ENCODE measurements at regions not wholly inside any gene's neighbourhood (a gene's known extent, or its start where the extent isn't known, plus 50 kb on each side); places are given as distances from the start of the nearest gene placed in this dataset.

- Histone ChIP-seq H3K27ac (ENCODE audit: low read depth) (no peak overlapping the region), H3K27me3 (ENCODE audit: insufficient read depth) (no peaks in the 10 kb centered on the region), H3K4me3 (no peak overlapping the region), H4K20me1 (replicated peaks; ENCODE audit: insufficient read depth) (no peaks in the 10 kb centered on the region), H3K9me2 (ENCODE audit: insufficient read depth) (no peaks in the 10 kb centered on the region), H2AFZ (no peak overlapping the region), H3K36me3 (ENCODE audit: insufficient read depth) (no peaks in the 10 kb centered on the region), H3K4me1 (ENCODE audit: insufficient read depth) (peaks cover 19% of the 10 kb centered on the region), H3K4me2 (no peak overlapping the region), H3F3A (replicated peaks; ENCODE audit: low read depth) (no peaks in the 10 kb centered on the region), H3K79me2 (replicated peaks; ENCODE audit: insufficient read depth) (no peaks in the 10 kb centered on the region)
- Mint-ChIP-seq H3K27ac (no peak overlapping the region), H3K9me3 (no peaks in the 10 kb centered on the region), H3K27me3 (ENCODE audit: insufficient read depth, low read depth, poor library complexity) (no peaks in the 10 kb centered on the region), H3K4me1 (peaks cover 30% of the 10 kb centered on the region), H3K4me3 (no peak overlapping the region), H3K36me3 (ENCODE audit: low read depth) (no peaks in the 10 kb centered on the region)
- ATAC-seq = no peak
- DNase-seq (ENCODE audit: low spot score) = no peak
- TF ChIP-seq ZNF114 (CRISPR knock-in tag; IDR thresholded peaks at IDR 0.05) (no peak), NANOG (IDR thresholded peaks at IDR 0.05; ENCODE audit: borderline replicate concordance) (no peak), REST (IDR thresholded peaks at IDR 0.05; ENCODE audit: unreplicated experiment) (no peak), ZNF462 (CRISPR knock-in tag; IDR thresholded peaks at IDR 0.05) (no peak), EZH2 (IDR thresholded peaks at IDR 0.05; ENCODE audit: low read depth, unreplicated experiment) (no peak), JUNB (IDR thresholded peaks at IDR 0.05; ENCODE audit: unreplicated experiment) (no peak), POLR2AphosphoS5 (IDR thresholded peaks at IDR 0.05; ENCODE audit: low read depth) (no peak), STAT1 (IDR thresholded peaks at IDR 0.05; ENCODE audit: unreplicated experiment) (no peak), ZNF331 (CRISPR knock-in tag; IDR thresholded peaks at IDR 0.05; ENCODE audit: low read depth) (no peak), ETS1 (IDR thresholded peaks at IDR 0.05) (no peak), CTCF (conservative IDR thresholded peaks at IDR 0.05; ENCODE audit: low read depth in 2 of 2) (no peak), EZH2phosphoT487 (IDR thresholded peaks at IDR 0.05; ENCODE audit: unreplicated experiment) (no peak)
Measured at GRCh38 chr16:73882651-73883050, 414.0 kb upstream of the PSMD7 start.
